Frontal cortex (tissue), 3 donors: ENCODE measurements at regions not wholly inside any gene's neighbourhood (a gene's known extent, or its start where the extent isn't known, plus 50 kb on each side); places are given as distances from the start of the nearest gene placed in this dataset.
A peak's percentile ranks its signal among the peaks of the same experiment; 100 is the strongest.

ENCODE experiments used
- DNase-seq, 2 donors: peaks; one replicate each; pipeline ENCODE4 v3.0.0; 2012; ENCODE audit warnings: low spot score in 2 of 2
- FAIRE-seq: peaks from 2 replicates; lab custom pipeline; 2012; peaks lifted over from hg19 to GRCh38; lab: Jason Lieb, UNC
- donor health status: control.
- donor health status: control.
- donor health status: control.

GRCh38 chr3:189449084-189449483 is 182.1 kb upstream of the TP63 start:
- DNase-seq (no peak), FAIRE-seq (no peak)

- FAIRE-seq (no peak), DNase-seq (no peak)
Measured at GRCh38 chr3:189455009-189455408, 176.2 kb upstream of the TP63 start.

GRCh38 chr3:189455641-189456417 is 175.4 kb upstream of the TP63 start:
- no peak for DNase-seq
- no peak for FAIRE-seq

GRCh38 chr3:189457201-189457607 is 174.0 kb upstream of the TP63 start:
- FAIRE-seq (no peak), DNase-seq (no peak)

- no peak for DNase-seq
- FAIRE-seq, result no peak
Measured at GRCh38 chr3:189457631-189458412, 173.4 kb upstream of the TP63 start.

GRCh38 chr3:189458528-189458927 is 172.7 kb upstream of the TP63 start:
- DNase-seq (no peak), FAIRE-seq (no peak)

GRCh38 chr3:189459231-189459630 is 172.0 kb upstream of the TP63 start:
- FAIRE-seq (no peak), DNase-seq (no peak)

- FAIRE-seq (no peak), DNase-seq (no peak)
Measured at GRCh38 chr3:189460511-189460910, 170.7 kb upstream of the TP63 start.

GRCh38 chr3:189464799-189465198 is 166.4 kb upstream of the TP63 start:
- FAIRE-seq (peak; percentile 64), DNase-seq (no peak)

GRCh38 chr3:189466004-189466403 is 165.2 kb upstream of the TP63 start:
- no peak for FAIRE-seq
- no peak for DNase-seq

- no peak for FAIRE-seq
Measured at GRCh38 chr3:189467451-189467850, 163.7 kb upstream of the TP63 start.

GRCh38 chr3:189474944-189475343 is 156.2 kb upstream of the TP63 start:
- no peak for DNase-seq
- FAIRE-seq, result no peak

More at GRCh38 chr3:189467451-189467850, 163.7 kb upstream of the TP63 start:
- no peak for DNase-seq

GRCh38 chr3:189477614-189478013 is 153.6 kb upstream of the TP63 start:
- DNase-seq (no peak), FAIRE-seq (no peak)

GRCh38 chr3:189486556-189486955 is 144.6 kb upstream of the TP63 start:
- no peak for FAIRE-seq
- no peak for DNase-seq

- DNase-seq (no peak), FAIRE-seq (no peak)
Measured at GRCh38 chr3:189488241-189488767, 142.9 kb upstream of the TP63 start.

- DNase-seq, result no peak
- no peak for FAIRE-seq
Measured at GRCh38 chr3:189490337-189490736, 140.9 kb upstream of the TP63 start.

GRCh38 chr3:189490749-189491148 is 140.4 kb upstream of the TP63 start:
- no peak for DNase-seq
- no peak for FAIRE-seq

GRCh38 chr3:189491831-189492230 is 139.4 kb upstream of the TP63 start:
- DNase-seq, result no peak
- no peak for FAIRE-seq

- FAIRE-seq, result no peak
- DNase-seq, result no peak
Measured at GRCh38 chr3:189493271-189493670, 137.9 kb upstream of the TP63 start.

- no peak for DNase-seq
- no peak for FAIRE-seq
Measured at GRCh38 chr3:189494632-189495031, 136.6 kb upstream of the TP63 start.
